Duodenal mucosa (tissue), 2 donors: ENCODE measurements at regions not wholly inside any gene's neighbourhood (a gene's known extent, or its start where the extent isn't known, plus 50 kb on each side); places are given as distances from the start of the nearest gene placed in this dataset.

ENCODE experiments used
- H3K27ac ChIP-seq: one replicate; pipeline ENCODE4 v1.7.0; 2013; ENCODE audit warnings: low read depth, low read length
- H3K27me3 ChIP-seq, 2 donors: one replicate each; pipeline ENCODE4 v1.7.0; 2013; ENCODE audit warnings: low read length in 2 of 2, control low read depth in 1 of 2; ENCODE audit not compliant: insufficient read depth in 2 of 2, control insufficient read depth in 1 of 2
- H3K36me3 ChIP-seq, 2 donors: one replicate each; pipeline ENCODE4 v1.7.0; 2013; ENCODE audit warnings: low read length in 2 of 2, control low read depth in 1 of 2; ENCODE audit not compliant: insufficient read depth in 2 of 2, control insufficient read depth in 1 of 2
- H3K4me1 ChIP-seq, 2 donors: one replicate each; pipeline ENCODE4 v1.7.0; 2013; ENCODE audit warnings: low read length in 2 of 2, control low read depth in 1 of 2; ENCODE audit not compliant: insufficient read depth in 2 of 2, control insufficient read depth in 1 of 2
- H3K4me3 ChIP-seq, 2 donors: one replicate each; pipeline ENCODE4 v1.7.0; 2013; ENCODE audit warnings: low read length in 2 of 2, low read depth in 1 of 2
- H3K9ac ChIP-seq, 2 donors: one replicate each; pipeline ENCODE4 v1.7.0; 2013; ENCODE audit warnings: low read length in 2 of 2, low read depth in 1 of 2
- H3K9me3 ChIP-seq, 2 donors: one replicate each; pipeline ENCODE4 v1.7.0; 2013; ENCODE audit warnings: low read length in 2 of 2, control low read depth in 1 of 2; ENCODE audit not compliant: control insufficient read depth in 1 of 2

DNA sequence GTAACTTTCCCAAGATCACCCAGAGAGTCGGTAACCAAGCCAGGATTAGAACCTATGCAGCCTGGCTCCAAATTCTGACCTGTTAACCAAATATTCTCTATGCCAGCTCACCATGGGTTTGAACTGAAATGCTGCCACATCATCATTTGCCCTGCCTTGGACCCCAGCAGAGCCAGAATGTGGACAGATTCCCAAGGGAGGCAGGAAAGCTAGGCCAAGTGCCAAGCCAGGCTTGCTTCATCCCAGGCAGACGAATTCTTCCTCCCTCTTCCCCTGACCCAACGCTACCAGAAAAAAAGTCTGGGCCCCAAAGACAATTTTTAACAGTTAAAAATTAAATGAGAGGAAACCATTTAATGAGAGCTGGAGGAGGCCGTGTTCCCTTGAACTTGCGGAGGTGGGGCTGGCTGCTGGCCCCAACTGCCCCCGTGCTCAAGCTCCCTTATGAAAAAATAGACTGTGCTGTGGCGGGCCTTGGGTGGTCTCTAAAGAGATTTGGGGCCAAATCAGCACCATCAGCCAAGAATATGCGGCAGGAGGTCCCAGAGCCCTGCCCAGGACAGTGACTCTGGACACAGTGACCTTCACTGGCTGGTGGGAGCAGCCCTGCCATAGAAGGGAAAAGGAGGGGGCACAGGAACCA lies 184.1 kb upstream of the SYT13 start:
- Histone ChIP-seq H3K4me1 (no peaks in the 10 kb centered on the region), H3K36me3 (no peaks in the 10 kb centered on the region), H3K27me3 (no peaks in the 10 kb centered on the region), H3K27ac (no peak overlapping the region), H3K4me3 (no peak overlapping the region), H3K9ac (no peak overlapping the region), H3K9me3 (no peaks in the 10 kb centered on the region)

GRCh38 chr11:45468267-45468856 lies 182.2 kb upstream of the SYT13 start:
- Histone ChIP-seq H3K27ac (no peak overlapping the region), H3K4me3 (no peak overlapping the region), H3K9me3 (no peaks in the 10 kb centered on the region), H3K36me3 (no peaks in the 10 kb centered on the region), H3K27me3 (no peaks in the 10 kb centered on the region), H3K4me1 (no peaks in the 10 kb centered on the region), H3K9ac (no peak overlapping the region)

DNA sequence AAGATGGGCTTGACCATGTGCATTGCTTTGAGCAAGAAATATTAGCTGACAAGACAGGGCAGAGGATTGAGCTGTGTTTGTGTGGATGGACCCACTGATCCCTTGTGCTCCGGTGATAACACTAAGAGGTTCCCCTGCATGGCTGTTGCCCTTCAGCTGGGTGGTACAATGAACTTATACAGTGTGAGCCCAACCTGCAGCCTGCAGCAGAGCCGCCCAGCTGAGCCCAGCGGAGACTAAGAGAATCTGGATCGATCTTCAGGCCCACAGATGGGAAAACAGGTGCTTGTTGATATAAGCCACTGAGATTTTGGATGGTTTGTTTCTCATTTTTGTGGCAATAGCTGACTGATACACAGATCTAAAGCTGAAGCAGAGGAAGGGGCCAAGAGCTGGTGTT lies 177.4 kb upstream of the SYT13 start:
- H3K4me1 ChIP-seq, result no peaks in the 10 kb centered on the region
- H3K27me3 ChIP-seq, result peaks cover 0 to 2% of the 10 kb centered on the region in 2 donors
- H3K36me3 ChIP-seq, result no peaks in the 10 kb centered on the region
- H3K27ac ChIP-seq, result no peak overlapping the region
- H3K9ac ChIP-seq, result no peak overlapping the region
- H3K9me3 ChIP-seq, result no peaks in the 10 kb centered on the region
- H3K4me3 ChIP-seq, result no peak overlapping the region

DNA sequence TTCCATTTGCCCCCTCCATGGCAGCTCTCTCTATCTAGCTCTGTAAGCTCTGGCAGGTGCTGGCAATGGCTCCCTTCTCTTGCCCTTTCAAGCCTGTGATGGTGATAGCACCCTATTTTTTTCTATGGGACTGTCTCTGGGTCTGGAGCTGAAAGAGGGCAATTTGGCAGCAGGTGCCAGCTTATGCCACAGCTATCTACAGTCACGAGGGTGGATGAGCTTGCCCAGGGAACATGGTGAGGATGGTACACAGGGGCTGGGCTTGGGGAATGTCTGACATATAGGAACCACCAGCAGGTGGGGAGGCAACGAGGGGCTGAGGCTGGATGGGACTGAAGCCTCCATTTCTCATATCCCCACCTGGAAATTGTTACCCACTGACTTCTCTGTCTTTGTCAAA lies 175.4 kb upstream of the SYT13 start:
- H3K27me3 ChIP-seq, result peaks cover 0 to 2% of the 10 kb centered on the region in 2 donors
- H3K4me1 ChIP-seq, result no peaks in the 10 kb centered on the region
- no peak overlapping the region for H3K27ac ChIP-seq
- H3K4me3 ChIP-seq, result no peak overlapping the region
- no peaks in the 10 kb centered on the region for H3K9me3 ChIP-seq
- no peaks in the 10 kb centered on the region for H3K36me3 ChIP-seq
- H3K9ac ChIP-seq, result no peak overlapping the region

GRCh38 chr11:45459491-45459890 lies 173.3 kb upstream of the SYT13 start:
- Histone ChIP-seq H3K9ac (no peak overlapping the region), H3K27me3 (peaks cover 0 to 9% of the 10 kb centered on the region in 2 donors), H3K36me3 (no peaks in the 10 kb centered on the region), H3K9me3 (no peaks in the 10 kb centered on the region), H3K27ac (no peak overlapping the region), H3K4me3 (no peak overlapping the region), H3K4me1 (no peaks in the 10 kb centered on the region)

DNA sequence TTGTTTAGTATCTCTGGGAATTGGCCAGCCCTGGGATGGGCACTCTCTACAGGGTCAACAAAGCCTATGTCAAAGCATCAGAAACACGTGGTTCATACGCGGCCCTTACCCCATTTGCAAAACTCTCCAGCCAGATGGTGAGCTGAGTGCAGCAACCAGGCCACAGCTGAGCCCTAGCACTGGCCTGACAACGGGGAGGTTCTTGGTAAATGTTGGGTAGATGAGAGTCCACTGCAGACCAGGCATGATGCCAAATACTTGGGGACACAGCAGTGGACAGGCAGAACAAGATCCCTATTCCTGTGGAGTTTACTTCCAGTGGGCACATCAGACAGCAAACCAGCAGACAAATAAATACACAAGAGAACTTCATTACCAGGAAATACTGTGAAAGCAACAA lies 172.1 kb upstream of the SYT13 start:
- Histone ChIP-seq H3K36me3 (no peaks in the 10 kb centered on the region), H3K9me3 (no peaks in the 10 kb centered on the region), H3K4me3 (no peak overlapping the region), H3K27ac (no peak overlapping the region), H3K27me3 (peaks cover 0 to 9% of the 10 kb centered on the region in 2 donors), H3K9ac (no peak overlapping the region), H3K4me1 (no peaks in the 10 kb centered on the region)

GRCh38 chr11:45457649-45458048 lies 171.5 kb upstream of the SYT13 start:
- no peaks in the 10 kb centered on the region for H3K36me3 ChIP-seq
- no peak overlapping the region for H3K4me3 ChIP-seq
- no peak overlapping the region for H3K9ac ChIP-seq
- no peaks in the 10 kb centered on the region for H3K9me3 ChIP-seq
- H3K27me3 ChIP-seq, result peaks cover 0 to 9% of the 10 kb centered on the region in 2 donors
- H3K27ac ChIP-seq, result no peak overlapping the region
- H3K4me1 ChIP-seq, result no peaks in the 10 kb centered on the region

DNA sequence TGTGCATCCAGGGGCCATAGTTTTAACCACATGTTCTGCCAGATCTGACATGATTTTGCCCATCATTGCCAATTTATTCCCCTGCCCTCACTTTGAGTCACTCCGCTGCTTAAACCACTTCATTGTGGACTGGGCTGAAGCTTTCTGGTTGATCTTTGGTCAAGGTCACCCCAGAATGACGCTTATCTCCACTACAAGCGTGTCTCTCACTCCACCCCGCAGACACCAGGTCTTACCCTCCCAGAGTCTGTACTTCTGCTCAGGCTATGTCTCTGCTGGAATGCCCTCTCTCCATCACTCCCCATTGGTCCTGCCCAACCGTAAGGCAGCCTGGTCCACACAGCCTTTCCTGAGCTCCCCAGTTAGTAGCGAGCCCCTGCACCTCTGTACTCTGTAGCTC lies 170.5 kb upstream of the SYT13 start:
- H3K4me3 ChIP-seq, result no peak overlapping the region
- H3K27me3 ChIP-seq, result peaks cover 0 to 9% of the 10 kb centered on the region in 2 donors
- no peak overlapping the region for H3K27ac ChIP-seq
- no peaks in the 10 kb centered on the region for H3K36me3 ChIP-seq
- no peaks in the 10 kb centered on the region for H3K4me1 ChIP-seq
- H3K9me3 ChIP-seq, result no peaks in the 10 kb centered on the region
- no peak overlapping the region for H3K9ac ChIP-seq

DNA sequence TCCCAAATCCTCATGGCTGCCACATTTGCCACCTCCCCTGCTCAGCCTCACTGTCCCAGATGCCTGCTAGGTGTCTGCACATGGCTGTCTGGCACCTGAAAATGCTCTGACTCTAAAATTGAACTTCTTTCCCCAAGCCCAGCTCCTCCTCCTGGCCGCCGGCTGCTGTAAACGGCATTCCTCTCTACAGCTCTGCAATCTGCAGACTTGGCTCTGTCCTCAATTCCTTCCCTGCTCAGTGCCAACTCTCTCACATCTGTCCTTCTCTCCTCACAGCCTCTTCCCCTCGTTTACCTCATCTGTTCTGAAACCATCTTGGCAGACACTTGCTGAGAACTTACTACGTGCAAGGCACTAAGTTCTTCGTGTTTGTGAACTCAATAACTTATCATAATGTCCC lies 169.4 kb upstream of the SYT13 start:
- Histone ChIP-seq H3K27ac (no peak overlapping the region), H3K9ac (no peak overlapping the region), H3K4me3 (no peak overlapping the region), H3K9me3 (no peaks in the 10 kb centered on the region), H3K27me3 (peaks cover 0 to 9% of the 10 kb centered on the region in 2 donors), H3K36me3 (no peaks in the 10 kb centered on the region), H3K4me1 (no peaks in the 10 kb centered on the region)

DNA sequence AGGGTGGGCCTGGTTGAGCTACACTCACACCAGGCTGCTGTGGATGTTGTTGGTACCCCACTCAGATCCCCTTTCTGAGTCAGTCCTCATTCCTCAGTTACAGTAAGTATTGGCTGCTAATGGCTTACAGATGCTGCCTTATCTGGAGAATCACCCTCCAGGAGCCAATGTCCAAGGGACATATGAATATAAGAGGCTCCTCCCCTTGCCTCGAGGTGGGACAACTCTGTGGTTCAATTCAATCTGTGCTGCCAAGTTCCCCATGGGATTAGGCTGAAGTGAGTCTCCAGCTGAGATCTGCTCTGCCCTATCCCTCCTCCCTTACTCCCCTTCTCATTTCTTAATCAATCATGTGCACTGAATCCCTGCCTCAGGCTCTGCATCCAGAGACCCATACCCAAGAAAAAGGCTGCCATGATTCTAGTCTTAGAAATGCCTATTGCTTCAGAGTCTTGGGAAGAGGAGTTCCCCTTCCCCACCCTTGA lies 168.8 kb upstream of the SYT13 start:
- H3K36me3 ChIP-seq, result no peaks in the 10 kb centered on the region
- H3K4me1 ChIP-seq, result no peaks in the 10 kb centered on the region
- H3K9ac ChIP-seq, result no peak overlapping the region

More for the DNA sequence above, 168.8 kb upstream of the SYT13 start:
- Histone ChIP-seq H3K27me3 (peaks cover 0 to 8% of the 10 kb centered on the region in 2 donors), H3K4me3 (no peak overlapping the region), H3K27ac (no peak overlapping the region), H3K9me3 (no peaks in the 10 kb centered on the region)
